K562 (cell line): ENCODE measurements at regions not wholly inside any gene's neighbourhood (a gene's known extent, or its start where the extent isn't known, plus 50 kb on each side); places are given as distances from the start of the nearest gene placed in this dataset.

Source experiments
- ATAC-seq: fragments of 200-7000 bp; cut with Tn5 transposase; 3 replicates; pipeline ENCODE4 v1.9.1; 2020; ENCODE audit warnings: moderate library complexity
- BruUV-seq: library from RNA; stranded (reverse); fragments of 400-500 nt; replicated peaks from 2 replicates; lab custom pipeline; 2021; lab: Mats Ljungman, UMichigan
- CTCF ChIA-PET: fragments of 300-600 bp; formaldehyde crosslinking; extraction: SDS; loops from one replicate; lab custom pipeline; 2021; ENCODE audit warnings: low intra/inter-chr PET ratio; lab: Yijun Ruan, JAX
- POLR2A ChIA-PET: fragments of 300-600, 350-650 bp; sonication (Branson Sonifier 250); formaldehyde crosslinking; extraction: SDS; loops from one replicate; lab custom pipeline; 2021; ENCODE audit warnings: antibody characterized with exemption, inconsistent platforms; lab: Yijun Ruan, JAX
- DNase-seq, 4 experiments: peaks; one replicate each; pipeline versions ENCODE4 v3.0.0 to v3.0.0-alpha.2; 2011 to 2018; ENCODE audit warnings: low spot score in 3 of 4, mixed read lengths in 3 of 4; ENCODE audit errors: extremely low read depth in 1 of 4
- FAIRE-seq: peaks from 2 replicates; lab custom pipeline; 2011; peaks lifted over from hg19 to GRCh38; lab: Jason Lieb, UNC
- H2AFZ ChIP-seq: 2 replicates; pipeline ENCODE4 v1.6.0; 2011; ENCODE audit warnings: low read depth, low read length, control low read depth, inconsistent platforms
- H3K27ac ChIP-seq: fragments of 200-600 bp; 3 replicates; pipeline ENCODE4 v1.8.0; 2011; ENCODE audit warnings: low read depth, mild to moderate bottlenecking, control low read depth, inconsistent platforms, low read length, moderate library complexity, mixed read lengths; ENCODE audit errors: extremely low read depth
- H3K27me3 ChIP-seq, 2 experiments: fragments of 300-600 bp in 1 of 2; 2 replicates in 1 of 2; 3 replicates in 1 of 2; pipeline versions ENCODE4 v1.6.0 to v1.8.0; 2011; ENCODE audit warnings: inconsistent platforms in 2 of 2, low read length in 2 of 2, mild to moderate bottlenecking in 1 of 2, mixed read lengths in 1 of 2, moderate library complexity in 1 of 2; ENCODE audit not compliant: control insufficient read depth in 2 of 2, insufficient read depth in 2 of 2
- H3K36me3 ChIP-seq: fragments of 300-600 bp; 3 replicates; pipeline ENCODE4 v1.8.0; 2011; ENCODE audit warnings: mild to moderate bottlenecking, low read length, inconsistent platforms; ENCODE audit not compliant: control insufficient read depth, insufficient read depth
- H3K4me1 ChIP-seq, 2 experiments: fragments of 200-600 bp in 1 of 2; replicated peaks in 1 of 2; 2 replicates in 1 of 2; 3 replicates in 1 of 2; pipeline versions ENCODE4 v1.5.1 to v1.8.0; 2011; ENCODE audit warnings: inconsistent platforms in 2 of 2, low read length in 2 of 2, mild to moderate bottlenecking in 1 of 2, mixed read lengths in 1 of 2, moderate library complexity in 1 of 2; ENCODE audit not compliant: control insufficient read depth in 2 of 2, insufficient read depth in 2 of 2
- H3K4me2 ChIP-seq: 2 replicates; pipeline ENCODE4 v1.6.1; 2011; ENCODE audit warnings: low read length, control low read depth, inconsistent platforms, mixed read lengths; ENCODE audit not compliant: insufficient read depth
- H3K4me3 ChIP-seq: fragments of 200-600 bp; sonication (generic), shearing (Covaris generic); 2 replicates; pipeline ENCODE4 v1.5.1; 2016; ENCODE audit warnings: control low read depth, inconsistent platforms
- H3K79me2 ChIP-seq: fragments of 200-600 bp; 3 replicates; pipeline ENCODE4 v1.8.0; 2011; ENCODE audit warnings: low read length, inconsistent platforms; ENCODE audit not compliant: control insufficient read depth, insufficient read depth
- H3K9ac ChIP-seq, 2 experiments: 2 replicates each; pipeline versions ENCODE4 v1.6.0 to v1.6.1; 2011; ENCODE audit warnings: low read depth in 2 of 2, low read length in 2 of 2, control low read depth in 1 of 2, inconsistent platforms in 1 of 2, mild to moderate bottlenecking in 1 of 2, mixed read lengths in 1 of 2; ENCODE audit not compliant: insufficient read depth in 1 of 2
- H3K9me1 ChIP-seq: one replicate; pipeline ENCODE4 v1.6.0; 2011; ENCODE audit warnings: inconsistent platforms, mild to moderate bottlenecking, low read length, moderate library complexity; ENCODE audit not compliant: control insufficient read depth, insufficient read depth
- H3K9me3 ChIP-seq: replicated peaks from 2 replicates; pipeline ENCODE4 v1.5.1; 2011; ENCODE audit warnings: low read depth, low read length, inconsistent platforms; ENCODE audit not compliant: control insufficient read depth, insufficient read depth
- H4K20me1 ChIP-seq: replicated peaks from 2 replicates; pipeline ENCODE4 v1.6.1; 2011; ENCODE audit warnings: low read length, inconsistent platforms, mixed read lengths; ENCODE audit not compliant: control insufficient read depth, insufficient read depth
- KAT7 ChIP-seq: sonication (generic); formaldehyde crosslinking; IDR thresholded peaks from 2 replicates; pipeline ENCODE4 v1.8.0; 2022; ENCODE audit warnings: missing genetic modification reagents, mild to moderate bottlenecking, borderline replicate concordance
- MAZ ChIP-seq, 2 experiments: fragments of 450-650 bp in 1 of 2; sonication (generic) in 1 of 2; formaldehyde crosslinking; IDR thresholded peaks in 1 of 2; conservative IDR thresholded peaks in 1 of 2; 2 replicates each; pipeline versions ENCODE4 v1.4.0 to v1.5.0; 2020; ENCODE audit warnings: mild to moderate bottlenecking in 1 of 2, missing genetic modification reagents in 1 of 2
- MEF2D ChIP-seq: conservative IDR thresholded peaks from 2 replicates; pipeline ENCODE4 v1.6.1; 2016; ENCODE audit warnings: low read depth, missing genetic modification characterization, missing compliant biosample characterization
- MLLT1 ChIP-seq, 2 experiments: fragments of 450-650 bp; IDR thresholded peaks; 2 replicates each; pipeline ENCODE4 v1.6.1; 2016
- PBX2 ChIP-seq, 2 experiments: IDR thresholded peaks in 1 of 2; conservative IDR thresholded peaks in 1 of 2; 2 replicates each; pipeline ENCODE4 v1.6.1; 2016; ENCODE audit warnings: low read depth in 2 of 2, mild to moderate bottlenecking in 1 of 2, missing compliant biosample characterization in 1 of 2, missing genetic modification characterization in 1 of 2, moderate library complexity in 1 of 2
- POLR2B ChIP-seq: fragments of 450-650 bp; IDR thresholded peaks from 2 replicates; pipeline ENCODE4 v1.6.1; 2018; ENCODE audit warnings: low read depth; ENCODE audit not compliant: partially characterized antibody
- ZNF12 ChIP-seq: sonication (generic); formaldehyde crosslinking; IDR thresholded peaks from 2 replicates; pipeline ENCODE4 v1.4.0; 2020; ENCODE audit warnings: mild to moderate bottlenecking, missing genetic modification reagents
- ZNF239 ChIP-seq: fragments of 250-450 bp; sonication (Bioruptor Pico); IDR thresholded peaks from 2 replicates; pipeline ENCODE4 v1.4.0; 2020; ENCODE audit warnings: mild to moderate bottlenecking
- WGBS: fragments of 100-300 bp; shearing (Covaris generic); methylation state at CpG from one replicate; pipeline ENCODE4 v1.1.6; 2016; ENCODE audit warnings: low coverage, mixed read lengths; ENCODE audit not compliant: insufficient coverage; ENCODE audit errors: missing lambda C conversion rate; 5-methylcytosine and 5-hydroxymethylcytosine counted together
- in situ Hi-C: fragments of 300-500 bp; cut with MboI; formaldehyde crosslinking; loops from 4 replicates; pipeline ENCODE4 v1.15.0; 2018; ENCODE audit warnings: inconsistent platforms, mixed read lengths
- intact Hi-C: fragments of 100-400 bp; cut with micrococcal nuclease; formaldehyde crosslinking; loops from 2 replicates; pipeline ENCODE4 v1.14.2; 2022

- Histone ChIP-seq H2AFZ (peak overlapping the region; percentile 20; the same call in 1 of the 2 replicates), H3K4me3 (no peak overlapping the region), H3K9ac (no peak overlapping the region), H3K9me3 (no peaks in the 10 kb centered on the region), H3K36me3 (no peaks in the 10 kb centered on the region), H3K4me1 (peaks cover 0 to 4% of the 10 kb centered on the region in 2 experiments; a peak in 1 of 5 replicates), H4K20me1 (no peaks in the 10 kb centered on the region), H3K27ac (no peak overlapping the region), H3K9me1 (no peaks in the 10 kb centered on the region), H3K79me2 (no peaks in the 10 kb centered on the region), H3K4me2 (no peak overlapping the region), H3K27me3 (no peaks in the 10 kb centered on the region)
- DNase-seq (no peak), ATAC-seq (no peak), FAIRE-seq (no peak)
- no TSS peak for BruUV-seq
- ChIA-PET CTCF (no interaction called here), POLR2A (interaction anchor here (0.7 to 1.0 kb wide), 3 partner anchors 24 to 803 kb away, joined by 3 to 4 read pairs (median 3); no protein-coding TSS in a partner anchor)
- in situ Hi-C loops: no loop called here
- 57% methylated on average over 9 of the region's 9 CpGs for WGBS
- no peak for TF ChIP-seq KAT7 (CRISPR knock-in tag)
- no peak for TF ChIP-seq ZNF12 (CRISPR knock-in tag)
- no peak for TF ChIP-seq POLR2B
- no peak for TF ChIP-seq ZNF239
- no peak for TF ChIP-seq MAZ (CRISPR knock-in tag; conservative IDR thresholded peaks at IDR 0.05 in 1 of 2, IDR thresholded peaks at IDR 0.05 in 1 of 2)
- no peak for TF ChIP-seq PBX2 (CRISPR knock-in tag; IDR thresholded peaks at IDR 0.05; ENCODE audit: low read depth)
- TF ChIP-seq PBX2 (tag; conservative IDR thresholded peaks at IDR 0.05; ENCODE audit: low read depth): 0 out of 2 replicates have a peak, but pooled peaks have one; percentile 7
- no peak for TF ChIP-seq MLLT1 (IDR thresholded peaks at IDR 0.05)
- TF ChIP-seq MEF2D (tag): no peak
- intact Hi-C loops: no loop called here
Observed at GRCh38 chr2:12389344-12390045, 327.2 kb upstream of the TRIB2 start.
